Effector memory CD4-positive, alpha-beta T cell (primary cell): ENCODE measurements at regions not wholly inside any gene's neighbourhood (a gene's known extent, or its start where the extent isn't known, plus 50 kb on each side); places are given as distances from the start of the nearest gene placed in this dataset.

Source experiments
- DNase-seq, 3 donors: peaks; one replicate each; pipeline ENCODE4 v3.0.0-alpha.2; 2020
- H3K27ac ChIP-seq: 2 replicates; pipeline ENCODE4 v1.7.0; 2013; ENCODE audit warnings: mild to moderate bottlenecking, low read length, moderate library complexity; ENCODE audit not compliant: insufficient read depth, poor library complexity, severe bottlenecking
- H3K27me3 ChIP-seq: replicated peaks from 2 replicates; pipeline ENCODE4 v1.7.0; 2013; ENCODE audit warnings: mild to moderate bottlenecking, low read length; ENCODE audit not compliant: insufficient read depth, control insufficient read depth, poor library complexity, severe bottlenecking
- H3K36me3 ChIP-seq: 2 replicates; pipeline ENCODE4 v1.7.0; 2013; ENCODE audit warnings: mild to moderate bottlenecking, low read length, moderate library complexity; ENCODE audit not compliant: control insufficient read depth, insufficient read depth
- H3K4me1 ChIP-seq: 2 replicates; pipeline ENCODE4 v1.7.0; 2013; ENCODE audit warnings: low read length, mild to moderate bottlenecking; ENCODE audit not compliant: control insufficient read depth, insufficient read depth, poor library complexity, severe bottlenecking
- H3K4me3 ChIP-seq: 2 replicates; pipeline ENCODE4 v1.7.0; 2013; ENCODE audit warnings: low read length, low read depth, mild to moderate bottlenecking; ENCODE audit not compliant: insufficient read depth, poor library complexity, severe bottlenecking
- H3K9me3 ChIP-seq: 2 replicates; pipeline ENCODE4 v1.7.0; 2013; ENCODE audit warnings: mild to moderate bottlenecking, low read length, moderate library complexity; ENCODE audit not compliant: control insufficient read depth

DNA sequence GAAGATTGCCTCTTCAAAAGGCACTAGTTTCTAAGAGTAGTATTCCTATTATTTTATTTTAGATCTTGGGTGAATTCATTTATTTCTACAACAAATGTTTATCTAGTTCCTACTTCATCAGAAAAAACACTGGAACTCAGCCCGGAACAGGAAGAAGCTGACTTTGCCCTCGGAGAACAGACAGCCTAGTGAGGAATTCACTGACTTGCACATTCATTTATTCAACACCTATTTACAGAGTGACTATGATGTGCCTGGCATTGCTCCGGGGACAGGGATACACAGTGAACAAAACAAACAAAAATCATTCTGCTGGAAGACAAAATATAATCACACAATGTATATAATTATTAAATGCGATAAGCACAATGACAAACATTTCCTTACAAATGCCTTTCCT is 54.4 kb upstream of the SDK1 start:
- H3K36me3 ChIP-seq: no peaks in the 10 kb centered on the region
- H3K27ac ChIP-seq: no peak overlapping the region
- no peak for DNase-seq
- no peaks in the 10 kb centered on the region for H3K27me3 ChIP-seq
- no peaks in the 10 kb centered on the region for H3K4me1 ChIP-seq
- no peaks in the 10 kb centered on the region for H3K9me3 ChIP-seq
- H3K4me3 ChIP-seq: no peak overlapping the region

DNA sequence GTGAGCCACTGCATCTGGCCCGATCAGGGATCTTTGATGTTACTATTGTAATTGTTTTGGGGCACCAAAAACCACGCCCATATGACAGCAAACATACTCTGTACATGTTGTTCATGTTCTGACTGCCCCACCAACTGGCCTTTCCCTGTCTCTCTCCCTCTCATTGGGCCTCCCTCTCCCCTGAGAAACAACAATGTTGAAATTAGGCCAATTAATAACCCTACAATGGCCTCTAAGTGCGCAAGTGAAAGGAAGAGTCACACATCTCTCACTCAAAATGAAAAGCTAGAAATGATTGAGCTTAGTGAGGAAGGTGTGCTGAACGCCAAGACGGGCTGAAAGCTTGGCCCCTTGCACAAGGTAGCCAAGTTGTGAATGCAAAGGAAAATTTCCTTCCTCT is 50.3 kb upstream of the SDK1 start:
- H3K27me3 ChIP-seq: no peaks in the 10 kb centered on the region
- H3K4me3 ChIP-seq: no peak overlapping the region
- H3K27ac ChIP-seq: no peak overlapping the region
- no peak for DNase-seq
- H3K4me1 ChIP-seq: no peaks in the 10 kb centered on the region
- H3K36me3 ChIP-seq: no peaks in the 10 kb centered on the region
- no peaks in the 10 kb centered on the region for H3K9me3 ChIP-seq
